GM23338 (cell line): ENCODE measurements at regions not wholly inside any gene's neighbourhood (a gene's known extent, or its start where the extent isn't known, plus 50 kb on each side); places are given as distances from the start of the nearest gene placed in this dataset.

Experiments
- ATAC-seq: fragments of 200-7000 bp; cut with Tn5 transposase; 3 replicates; pipeline ENCODE4 v1.9.1; 2020
- DNase-seq: peaks from one replicate; pipeline ENCODE4 v3.0.0-alpha.2; 2015; ENCODE audit warnings: low spot score
- H2AFZ ChIP-seq: fragments of 200-600 bp; sonication (generic); 2 replicates; pipeline ENCODE4 v1.8.0; 2016; ENCODE audit warnings: antibody characterized with exemption, mild to moderate bottlenecking, moderate library complexity
- H3F3A ChIP-seq: fragments of 200-600 bp; sonication (generic); replicated peaks from 2 replicates; pipeline ENCODE4 v1.8.0; 2017; ENCODE audit warnings: antibody characterized with exemption, mixed run types, low read depth
- H3K27ac ChIP-seq: fragments of 200-600 bp; sonication (generic); 2 replicates; pipeline ENCODE4 v1.6.1; 2016; ENCODE audit warnings: low read depth
- H3K27me3 ChIP-seq: fragments of 200-600 bp; sonication (generic); 2 replicates; pipeline ENCODE4 v1.8.0; 2016; ENCODE audit warnings: mild to moderate bottlenecking, mixed run types, moderate library complexity; ENCODE audit not compliant: insufficient read depth
- H3K36me3 ChIP-seq: fragments of 200-600 bp; sonication (generic); 2 replicates; pipeline ENCODE4 v1.8.0; 2016; ENCODE audit warnings: mild to moderate bottlenecking; ENCODE audit not compliant: insufficient read depth
- H3K4me1 ChIP-seq: fragments of 200-600 bp; sonication (generic); 2 replicates; pipeline ENCODE4 v1.8.0; 2016; ENCODE audit warnings: mild to moderate bottlenecking, moderate library complexity; ENCODE audit not compliant: insufficient read depth
- H3K4me2 ChIP-seq: fragments of 200-600 bp; sonication (generic); 2 replicates; pipeline ENCODE4 v1.7.1; 2017; ENCODE audit warnings: mixed run types
- H3K4me3 ChIP-seq: fragments of 200-600 bp; sonication (generic); 2 replicates; pipeline ENCODE4 v1.6.1; 2016; ENCODE audit warnings: mixed run types
- H3K79me2 ChIP-seq: fragments of 200-600 bp; sonication (generic); replicated peaks from 2 replicates; pipeline ENCODE4 v1.8.0; 2017; ENCODE audit warnings: mild to moderate bottlenecking; ENCODE audit not compliant: insufficient read depth
- H3K9me2 ChIP-seq: fragments of 200-600 bp; sonication (generic); 2 replicates; pipeline ENCODE4 v1.8.0; 2017; ENCODE audit not compliant: insufficient read depth
- H4K20me1 ChIP-seq: fragments of 200-600 bp; sonication (generic); replicated peaks from 2 replicates; pipeline ENCODE4 v1.8.0; 2017; ENCODE audit warnings: mild to moderate bottlenecking; ENCODE audit not compliant: insufficient read depth
- H3K27ac Mint-ChIP-seq: 2 replicates; pipeline ENCODE4 v1.8.0; 2020; ENCODE audit warnings: inconsistent platforms, mild to moderate bottlenecking, moderate library complexity, mixed read lengths
- H3K27me3 Mint-ChIP-seq: 3 replicates; pipeline ENCODE4 v1.8.0; 2022; ENCODE audit warnings: low read depth, mild to moderate bottlenecking, moderate library complexity, mixed read lengths, inconsistent platforms; ENCODE audit not compliant: insufficient read depth, poor library complexity
- H3K36me3 Mint-ChIP-seq: 3 replicates; pipeline ENCODE4 v1.8.0; 2021; ENCODE audit warnings: low read depth, mild to moderate bottlenecking, inconsistent platforms, moderate library complexity, mixed read lengths
- H3K4me1 Mint-ChIP-seq: 3 replicates; pipeline ENCODE4 v1.8.0; 2020; ENCODE audit warnings: mild to moderate bottlenecking, inconsistent platforms, mixed read lengths
- H3K4me3 Mint-ChIP-seq: 3 replicates; pipeline ENCODE4 v1.8.0; 2021; ENCODE audit warnings: moderate library complexity, mild to moderate bottlenecking, inconsistent platforms, mixed read lengths
- H3K9me3 Mint-ChIP-seq: 3 replicates; pipeline ENCODE4 v1.8.0; 2020; ENCODE audit warnings: moderate library complexity, mild to moderate bottlenecking, inconsistent platforms, mixed read lengths
- CREB1 ChIP-seq: fragments of 250-450 bp; sonication (Bioruptor Pico); IDR thresholded peaks from 2 replicates; pipeline ENCODE4 v1.5.0; 2020; ENCODE audit warnings: low read depth, mild to moderate bottlenecking, moderate library complexity
- CTCF ChIP-seq, 2 experiments: fragments of 200-600 bp in 1 of 2; sonication (generic) in 1 of 2; conservative IDR thresholded peaks; 2 replicates each; pipeline versions ENCODE4 v1.5.1 to v1.6.1; 2016 to 2017; ENCODE audit warnings: antibody characterized with exemption in 2 of 2, low read depth in 2 of 2, mild to moderate bottlenecking in 2 of 2, moderate library complexity in 1 of 2
- ETS1 ChIP-seq: IDR thresholded peaks from 2 replicates; pipeline ENCODE4 v1.6.1; 2016; ENCODE audit warnings: antibody characterized with exemption
- EZH2phosphoT487 ChIP-seq: fragments of 200-600 bp; sonication (generic); IDR thresholded peaks from one replicate; pipeline ENCODE4 v1.8.1; 2018; ENCODE audit warnings: antibody characterized with exemption; ENCODE audit not compliant: unreplicated experiment
- NANOG ChIP-seq: IDR thresholded peaks from 2 replicates; pipeline ENCODE4 v1.6.1; 2016; ENCODE audit warnings: antibody characterized with exemption, borderline replicate concordance
- REST ChIP-seq: IDR thresholded peaks from one replicate; pipeline ENCODE4 v1.6.1; 2018; ENCODE audit warnings: antibody characterized with exemption; ENCODE audit not compliant: unreplicated experiment
- STAT1 ChIP-seq: IDR thresholded peaks from one replicate; pipeline ENCODE4 v1.6.1; 2016; ENCODE audit warnings: antibody characterized with exemption; ENCODE audit not compliant: unreplicated experiment
- ZNF114 ChIP-seq: fragments of 250-450 bp; sonication (Bioruptor Pico); IDR thresholded peaks from 2 replicates; pipeline ENCODE4 v1.5.0; 2020; ENCODE audit warnings: mild to moderate bottlenecking, moderate library complexity

GRCh38 chrX:42627891-42628290 lies 150.1 kb downstream of the PPP1R2C start (continued):
- TF ChIP-seq CTCF (conservative IDR thresholded peaks at IDR 0.05; ENCODE audit: low read depth in 2 of 2) (no peak), ZNF114 (no peak), CREB1 (no peak), ETS1 (no peak), EZH2phosphoT487 (no peak), REST (no peak)

- Histone ChIP-seq H3K4me2 (no peak overlapping the region), H3K4me3 (no peak overlapping the region), H2AFZ (no peak overlapping the region), H3K27me3 (no peaks in the 10 kb centered on the region), H3K4me1 (no peaks in the 10 kb centered on the region), H3K36me3 (no peaks in the 10 kb centered on the region), H3K27ac (no peak overlapping the region), H3F3A (no peaks in the 10 kb centered on the region), H3K9me2 (no peaks in the 10 kb centered on the region), H3K79me2 (no peaks in the 10 kb centered on the region), H4K20me1 (no peaks in the 10 kb centered on the region)
- H3K4me3 Mint-ChIP-seq, result no peak overlapping the region
- ATAC-seq (no peak), DNase-seq (no peak)
- no peaks in the 10 kb centered on the region for H3K4me1 Mint-ChIP-seq
- H3K9me3 Mint-ChIP-seq, result no peaks in the 10 kb centered on the region
- H3K27ac Mint-ChIP-seq, result no peak overlapping the region
- peaks cover under 1% of the 10 kb centered on the region; the same call in 2 of the 3 replicates for H3K36me3 Mint-ChIP-seq
- H3K27me3 Mint-ChIP-seq, result no peaks in the 10 kb centered on the region
- no peak for TF ChIP-seq REST
- TF ChIP-seq ZNF114, result no peak
- TF ChIP-seq NANOG, result no peak
- no peak for TF ChIP-seq ETS1
- TF ChIP-seq STAT1, result no peak
Measured at GRCh38 chrX:42624524-42624923, 153.4 kb downstream of the PPP1R2C start.
